H1 (cell line): ENCODE measurements at regions not wholly inside any gene's neighbourhood (a gene's known extent, or its start where the extent isn't known, plus 50 kb on each side); places are given as distances from the start of the nearest gene placed in this dataset.

Source experiments
- CTCF ChIA-PET: fragments of 300-600 bp; sonication (Branson Sonifier 250); formaldehyde crosslinking; loops from one replicate; lab custom pipeline; 2021; ENCODE audit not compliant: partially characterized antibody; lab: Charles Lee
- POLR2A ChIA-PET: fragments of 300-600 bp; sonication (Branson Sonifier 250); formaldehyde crosslinking; loops from one replicate; lab custom pipeline; 2021; ENCODE audit warnings: inconsistent platforms; ENCODE audit not compliant: partially characterized antibody; lab: Charles Lee
- DNase-seq, 2 experiments: peaks; one replicate each; pipeline versions ENCODE4 v3.0.0 to v3.0.0-alpha.2; 2010 to 2022; ENCODE audit warnings: low spot score in 2 of 2, low read depth in 1 of 2, mixed read lengths in 1 of 2
- FAIRE-seq: peaks from 2 replicates; lab custom pipeline; 2011; peaks lifted over from hg19 to GRCh38; lab: Jason Lieb, UNC
- H2AFZ ChIP-seq: 2 replicates; pipeline ENCODE4 v1.8.1; 2012; ENCODE audit warnings: low read length, inconsistent platforms
- H2AK5ac ChIP-seq: 2 replicates; pipeline ENCODE4 v1.6.1; 2013; ENCODE audit warnings: low read depth, low read length
- H2BK120ac ChIP-seq: replicated peaks from 2 replicates; pipeline ENCODE3; 2013; ENCODE audit warnings: low read depth, low read length, inconsistent platforms
- H2BK12ac ChIP-seq: 2 replicates; pipeline ENCODE4 v1.6.1; 2013; ENCODE audit warnings: low read depth, low read length
- H2BK15ac ChIP-seq: 2 replicates; pipeline ENCODE4 v1.6.1; 2013; ENCODE audit warnings: low read length
- H2BK20ac ChIP-seq: 2 replicates; pipeline ENCODE4 v1.6.1; 2013; ENCODE audit warnings: low read length
- H2BK5ac ChIP-seq: 2 replicates; pipeline ENCODE4 v1.6.1; 2013; ENCODE audit warnings: low read depth, low read length
- H3K14ac ChIP-seq: 2 replicates; pipeline ENCODE4 v1.6.1; 2013; ENCODE audit warnings: inconsistent platforms; ENCODE audit not compliant: insufficient read length
- H3K18ac ChIP-seq: 2 replicates; pipeline ENCODE4 v1.6.1; 2013; ENCODE audit warnings: low read length; ENCODE audit errors: extremely low read depth
- H3K23ac ChIP-seq: 2 replicates; pipeline ENCODE4 v1.6.1; 2013; ENCODE audit warnings: inconsistent platforms; ENCODE audit not compliant: insufficient read length
- H3K23me2 ChIP-seq: 2 replicates; pipeline ENCODE4 v1.6.1; 2013; ENCODE audit warnings: low read depth, low read length
- H3K27ac ChIP-seq: 2 replicates; pipeline ENCODE4 v1.6.1; 2011; ENCODE audit warnings: low read depth, low read length, inconsistent platforms
- H3K27me3 ChIP-seq, 4 experiments: replicated peaks in 1 of 4; 1 replicate in 1 of 4; 2 replicates in 3 of 4; pipeline versions ENCODE4 v1.6.1 to v1.8.1; 2011 to 2013; ENCODE audit warnings: low read length in 3 of 4, mild to moderate bottlenecking in 3 of 4, inconsistent platforms in 2 of 4, mixed read lengths in 2 of 4, moderate library complexity in 1 of 4; ENCODE audit not compliant: control insufficient read depth in 3 of 4, insufficient read depth in 3 of 4; ENCODE audit errors: extremely low read depth in 1 of 4
- H3K36me3 ChIP-seq, 4 experiments: 2 replicates each; pipeline versions ENCODE4 v1.6.1 to v1.8.1; 2011 to 2013; ENCODE audit warnings: mild to moderate bottlenecking in 4 of 4, low read length in 3 of 4, moderate library complexity in 2 of 4, control low read depth in 1 of 4, inconsistent platforms in 1 of 4; ENCODE audit not compliant: insufficient read depth in 4 of 4, control insufficient read depth in 2 of 4
- H3K4ac ChIP-seq: replicated peaks from 2 replicates; pipeline ENCODE3; 2013; ENCODE audit warnings: low read length, low read depth, mixed read lengths, inconsistent platforms; ENCODE audit not compliant: insufficient read length
- H3K4me1 ChIP-seq, 4 experiments: replicated peaks in 1 of 4; 1 replicate in 1 of 4; 2 replicates in 3 of 4; pipeline versions ENCODE4 v1.6.1 to v1.8.1; 2011 to 2013; ENCODE audit warnings: low read length in 3 of 4, inconsistent platforms in 2 of 4, mixed read lengths in 1 of 4; ENCODE audit not compliant: insufficient read depth in 4 of 4, control insufficient read depth in 3 of 4
- H3K4me2 ChIP-seq, 2 experiments: 2 replicates each; pipeline versions ENCODE4 v1.6.1 to v1.8.1; 2011 to 2013; ENCODE audit warnings: low read depth in 2 of 2, low read length in 2 of 2, control low read depth in 1 of 2, inconsistent platforms in 1 of 2, mild to moderate bottlenecking in 1 of 2; ENCODE audit not compliant: insufficient read depth in 1 of 2
- H3K4me3 ChIP-seq, 4 experiments: fragments of 200-600, 300-600 bp in 1 of 4; sonication (generic), shearing (Covaris generic), sonication (Bioruptor Twin) in 1 of 4; 2 replicates each; pipeline versions ENCODE4 v1.5.1 to v1.8.1; 2011 to 2016; ENCODE audit warnings: low read length in 4 of 4, low read depth in 3 of 4, control low read depth in 2 of 4, inconsistent platforms in 2 of 4, mild to moderate bottlenecking in 2 of 4, mixed read lengths in 1 of 4, moderate library complexity in 1 of 4; ENCODE audit not compliant: insufficient read depth in 2 of 4; ENCODE audit errors: extremely low read depth in 1 of 4
- H3K56ac ChIP-seq: replicated peaks from 2 replicates; pipeline ENCODE3; 2013; ENCODE audit warnings: low read depth, mild to moderate bottlenecking, mixed read lengths, low read length, inconsistent platforms; ENCODE audit not compliant: insufficient read length
- H3K79me1 ChIP-seq: 2 replicates; pipeline ENCODE4 v1.6.1; 2013; ENCODE audit warnings: low read depth, low read length, control low read depth
- H3K79me2 ChIP-seq, 2 experiments: 2 replicates each; pipeline versions ENCODE4 v1.6.1 to v1.8.1; 2012 to 2013; ENCODE audit warnings: low read length in 2 of 2, mild to moderate bottlenecking in 2 of 2, inconsistent platforms in 1 of 2; ENCODE audit not compliant: insufficient read depth in 2 of 2, control insufficient read depth in 1 of 2
- H3K9ac ChIP-seq, 4 experiments: replicated peaks in 1 of 4; 1 replicate in 1 of 4; 2 replicates in 3 of 4; pipeline versions ENCODE4 v1.6.1 to v1.8.1; 2011 to 2013; ENCODE audit warnings: low read depth in 3 of 4, low read length in 3 of 4, control low read depth in 2 of 4, mild to moderate bottlenecking in 2 of 4, moderate library complexity in 2 of 4, inconsistent platforms in 1 of 4; ENCODE audit errors: extremely low read depth in 1 of 4
- H3K9me3 ChIP-seq, 2 experiments: 2 replicates each; pipeline versions ENCODE4 v1.6.1 to v1.8.1; 2012 to 2013; ENCODE audit warnings: mild to moderate bottlenecking in 2 of 2, moderate library complexity in 2 of 2, control low read depth in 1 of 2, inconsistent platforms in 1 of 2, low read depth in 1 of 2, low read length in 1 of 2, mixed read lengths in 1 of 2; ENCODE audit not compliant: insufficient read depth in 2 of 2
- H4K20me1 ChIP-seq, 2 experiments: replicated peaks in 1 of 2; 2 replicates each; pipeline versions ENCODE3 to v1.8.1; 2011 to 2013; ENCODE audit warnings: inconsistent platforms in 2 of 2, low read length in 2 of 2, mild to moderate bottlenecking in 1 of 2; ENCODE audit not compliant: insufficient read depth in 2 of 2, control insufficient read depth in 1 of 2
- H4K5ac ChIP-seq: 2 replicates; pipeline ENCODE4 v1.6.1; 2013; ENCODE audit warnings: low read length, low read depth, mixed read lengths, inconsistent platforms; ENCODE audit not compliant: insufficient read length
- H4K8ac ChIP-seq: 2 replicates; pipeline ENCODE4 v1.8.0; 2013; ENCODE audit warnings: mild to moderate bottlenecking, moderate library complexity, low read length, inconsistent platforms; ENCODE audit not compliant: insufficient read depth; ENCODE audit errors: extremely low read depth
- H4K91ac ChIP-seq: replicated peaks from 2 replicates; pipeline ENCODE3; 2013; ENCODE audit warnings: low read length, mixed read lengths, inconsistent platforms; ENCODE audit not compliant: insufficient read length
- CBX5 ChIP-seq: fragments of 300-800, 300-1000 bp; sonication (generic); IDR thresholded peaks from 2 replicates; pipeline ENCODE4 v1.7.1; 2016; ENCODE audit warnings: antibody characterized with exemption, low read length, low read depth
- EGR1 ChIP-seq: IDR thresholded peaks from 2 replicates; pipeline ENCODE4 v1.6.1; 2011; ENCODE audit warnings: low read depth, low read length, borderline replicate concordance
- RXRA ChIP-seq: IDR thresholded peaks from 2 replicates; pipeline ENCODE4 v1.6.1; 2011; ENCODE audit warnings: low read depth, mild to moderate bottlenecking, low read length, moderate library complexity; ENCODE audit not compliant: insufficient read depth
- SIX5 ChIP-seq: IDR thresholded peaks from 2 replicates; pipeline ENCODE4 v1.6.1; 2011; ENCODE audit warnings: mild to moderate bottlenecking, low read depth, low read length
- SP2 ChIP-seq: IDR thresholded peaks from 2 replicates; pipeline ENCODE4 v1.6.1; 2012; ENCODE audit warnings: mild to moderate bottlenecking, low read length, inconsistent platforms
- WGBS, 2 experiments: shearing (Covaris generic) in 1 of 2; methylation state at CpG; one replicate each; pipeline versions ENCODE4 v1.1.6 to v1.1.7; 2013 to 2015; ENCODE audit warnings: low lambda C conversion rate in 2 of 2, mixed read lengths in 2 of 2, inconsistent platforms in 1 of 2, low coverage in 1 of 2, missing lambda C conversion rate in 1 of 2; ENCODE audit not compliant: insufficient replicate concordance in 2 of 2, insufficient coverage in 1 of 2, insufficient read length in 1 of 2; ENCODE audit errors: extremely low coverage in 1 of 2, missing lambda C conversion rate in 1 of 2; 5-methylcytosine and 5-hydroxymethylcytosine counted together

DNA sequence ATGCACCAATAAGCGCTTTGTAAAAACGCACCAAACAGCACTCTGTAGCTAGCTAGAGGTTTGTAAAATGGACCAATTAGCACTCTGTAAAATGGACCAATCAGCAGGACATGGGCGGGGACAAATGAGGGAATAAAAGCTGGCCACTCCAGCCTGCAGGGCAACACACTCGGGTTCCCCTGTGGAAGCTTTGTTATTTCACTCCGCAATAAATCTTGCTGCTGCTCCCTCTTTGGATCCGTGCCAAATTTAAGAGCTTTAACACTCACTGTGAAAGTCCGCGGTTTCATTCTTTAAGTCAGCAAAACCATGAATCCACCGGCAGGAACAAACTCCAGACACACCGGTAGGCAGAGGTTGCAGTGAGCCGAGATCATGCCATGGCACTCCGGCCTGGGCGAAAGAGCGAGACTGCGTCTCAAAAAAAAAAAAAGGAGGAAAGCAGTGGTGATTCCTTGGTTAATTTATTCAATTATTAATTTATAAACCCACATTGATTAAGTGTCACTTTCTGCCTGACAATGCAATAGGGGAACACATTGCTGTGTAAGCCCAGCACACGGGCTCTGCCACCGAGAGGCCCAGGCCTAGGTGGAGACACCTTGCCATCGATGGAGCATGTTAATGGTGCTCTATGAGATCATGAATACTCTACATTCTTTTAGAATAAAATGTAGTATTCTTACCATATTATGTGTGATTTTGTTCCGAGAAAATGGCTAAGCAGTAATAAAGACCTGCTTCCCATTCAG, 687.6 kb upstream of the HS6ST1 start:
- H4K8ac ChIP-seq = no peak overlapping the region
- no peaks in the 10 kb centered on the region for H3K4me1 ChIP-seq
- no peaks in the 10 kb centered on the region for H3K23me2 ChIP-seq
- H2AK5ac ChIP-seq = no peak overlapping the region
- no peak overlapping the region for H3K18ac ChIP-seq
- no peak overlapping the region for H3K4me3 ChIP-seq
- DNase-seq = no peak
- H3K79me1 ChIP-seq = no peaks in the 10 kb centered on the region
- no peak overlapping the region for H2BK120ac ChIP-seq
- H2BK20ac ChIP-seq = no peak overlapping the region
- H2BK5ac ChIP-seq = no peak overlapping the region
- H2AFZ ChIP-seq = no peak overlapping the region
- H3K23ac ChIP-seq = no peak overlapping the region
- no peak overlapping the region for H4K5ac ChIP-seq
- no peak overlapping the region for H3K14ac ChIP-seq
- no peak overlapping the region for H3K4me2 ChIP-seq
- ChIA-PET CTCF (interaction anchor here (0.5 kb wide), 1 partner anchor 18 kb away, joined by 3 read pairs; no protein-coding TSS in a partner anchor), POLR2A (interaction anchor here (0.7 kb wide), 1 partner anchor 281 kb away, joined by 4 read pairs; no protein-coding TSS in a partner anchor)
- no peak overlapping the region for H2BK15ac ChIP-seq
- TF ChIP-seq CBX5 (no peak), EGR1 (no peak), SIX5 (no peak), RXRA (no peak), SP2 (no peak)
- no peaks in the 10 kb centered on the region for H4K20me1 ChIP-seq
- no peak overlapping the region for H3K56ac ChIP-seq
- no peak overlapping the region for H3K9ac ChIP-seq
- H3K4ac ChIP-seq = no peak overlapping the region
- H3K79me2 ChIP-seq = no peaks in the 10 kb centered on the region
- WGBS, 2 experiments = 94% methylated on average over 19 of the region's 19 CpGs; no CpG with 5 or more reads in 1 of the 2 experiments
- H3K36me3 ChIP-seq = no peaks in the 10 kb centered on the region
- H2BK12ac ChIP-seq = no peak overlapping the region
- H4K91ac ChIP-seq = no peak overlapping the region
- H3K9me3 ChIP-seq = no peaks in the 10 kb centered on the region; a peak in 1 of 4 replicates
- H3K27me3 ChIP-seq = no peaks in the 10 kb centered on the region
- no peak for FAIRE-seq
- H3K27ac ChIP-seq = no peak overlapping the region
